Transverse colon (tissue), 3 donors: ENCODE measurements at regions not wholly inside any gene's neighbourhood (a gene's known extent, or its start where the extent isn't known, plus 50 kb on each side); places are given as distances from the start of the nearest gene placed in this dataset.

Experiments
- CTCF ChIP-seq, 5 experiments: fragments of 200-600 bp in 3 of 5; fragments of 450-650 bp in 2 of 5; sonication (generic) in 3 of 5; IDR thresholded peaks; 1 replicate in 2 of 5; 2 replicates in 3 of 5; pipeline ENCODE4 v1.5.1; 2016 to 2017; ENCODE audit warnings: antibody characterized with exemption in 5 of 5, inconsistent platforms in 3 of 5, mild to moderate bottlenecking in 2 of 5, moderate library complexity in 1 of 5
- POLR2A ChIP-seq: fragments of 450-650 bp; IDR thresholded peaks from one replicate; pipeline ENCODE4 v1.6.1; 2016; ENCODE audit warnings: antibody characterized with exemption, mild to moderate bottlenecking, moderate library complexity

- TF ChIP-seq CTCF (IDR thresholded peaks at IDR 0.05) (no peak), POLR2A (no peak)
Observed at GRCh38 chr2:228945710-228946109, 325.4 kb downstream of the PID1 start.
